Bronchial epithelial cell (primary cell): ENCODE measurements at regions not wholly inside any gene's neighbourhood (a gene's known extent, or its start where the extent isn't known, plus 50 kb on each side); places are given as distances from the start of the nearest gene placed in this dataset.

Source experiments
- DNase-seq: peaks from one replicate; pipeline ENCODE4 v3.0.0-alpha.2; 2010; ENCODE audit warnings: low read depth
- FAIRE-seq: peaks from 2 replicates; lab custom pipeline; 2011; peaks lifted over from hg19 to GRCh38; lab: Jason Lieb, UNC
- H3K27me3 ChIP-seq: 2 replicates; pipeline ENCODE4 v1.5.1; 2011; ENCODE audit warnings: low read length; ENCODE audit not compliant: control insufficient read depth, insufficient read depth
- H3K36me3 ChIP-seq: 2 replicates; pipeline ENCODE4 v1.5.1; 2011; ENCODE audit warnings: low read length; ENCODE audit not compliant: control insufficient read depth, insufficient read depth
- H3K4me3 ChIP-seq: 2 replicates; pipeline ENCODE4 v1.5.1; 2011; ENCODE audit warnings: mild to moderate bottlenecking, low read depth, low read length, control low read depth
- CTCF ChIP-seq: IDR thresholded peaks from 2 replicates; pipeline ENCODE4 v1.5.1; 2011; ENCODE audit warnings: mild to moderate bottlenecking, moderate library complexity, low read length, control low read depth, inconsistent platforms; ENCODE audit not compliant: insufficient read depth, severe bottlenecking

GRCh38 chr16:50948268-50948930, 202.7 kb downstream of the SALL1 start:
- Histone ChIP-seq H3K27me3 (no peaks in the 10 kb centered on the region), H3K36me3 (no peaks in the 10 kb centered on the region), H3K4me3 (no peak overlapping the region)
- FAIRE-seq = no peak
- no peak for DNase-seq
- TF ChIP-seq CTCF = no peak

- DNase-seq = no peak
- Histone ChIP-seq H3K4me3 (no peak overlapping the region), H3K27me3 (no peaks in the 10 kb centered on the region), H3K36me3 (no peaks in the 10 kb centered on the region)
- TF ChIP-seq CTCF = no peak
- no peak for FAIRE-seq
Observed at GRCh38 chr16:50947826-50948225, 203.2 kb downstream of the SALL1 start.

- FAIRE-seq = no peak
- no peaks in the 10 kb centered on the region for H3K36me3 ChIP-seq
- no peak overlapping the region for H3K4me3 ChIP-seq
- H3K27me3 ChIP-seq = no peaks in the 10 kb centered on the region
- DNase-seq = no peak
- no peak for TF ChIP-seq CTCF
Observed at GRCh38 chr16:50946606-50947005, 204.5 kb downstream of the SALL1 start.

- TF ChIP-seq CTCF = no peak
- no peak overlapping the region for H3K4me3 ChIP-seq
- DNase-seq = no peak
- H3K36me3 ChIP-seq = no peaks in the 10 kb centered on the region
- FAIRE-seq = no peak
- no peaks in the 10 kb centered on the region for H3K27me3 ChIP-seq
Observed at GRCh38 chr16:50946098-50946497, 204.2 kb downstream of the CYLD start.

- H3K36me3 ChIP-seq = no peaks in the 10 kb centered on the region
- no peak for FAIRE-seq
Observed at GRCh38 chr16:50945171-50945570, 203.3 kb downstream of the CYLD start.

More at GRCh38 chr16:50945171-50945570, 203.3 kb downstream of the CYLD start:
- no peak overlapping the region for H3K4me3 ChIP-seq
- no peak for TF ChIP-seq CTCF
- no peaks in the 10 kb centered on the region for H3K27me3 ChIP-seq
- no peak for DNase-seq
